HFFc6 (cell line): ENCODE measurements at regions not wholly inside any gene's neighbourhood (a gene's known extent, or its start where the extent isn't known, plus 50 kb on each side); places are given as distances from the start of the nearest gene placed in this dataset.

Experiments
- DNase-seq: peaks from one replicate; pipeline ENCODE4 v3.0.0-alpha.2; 2018
- H3K27ac Mint-ChIP-seq: 2 replicates; pipeline ENCODE4 v1.8.0; 2020; ENCODE audit warnings: mild to moderate bottlenecking, mixed read lengths
- H3K27me3 Mint-ChIP-seq: 2 replicates; pipeline ENCODE4 v1.8.0; 2021; ENCODE audit warnings: mild to moderate bottlenecking, moderate library complexity, mixed read lengths; ENCODE audit not compliant: insufficient read depth
- H3K36me3 Mint-ChIP-seq: 2 replicates; pipeline ENCODE4 v1.8.0; 2021; ENCODE audit warnings: low read depth, mixed read lengths
- H3K4me1 Mint-ChIP-seq: 2 replicates; pipeline ENCODE4 v1.8.0; 2020; ENCODE audit warnings: low read depth, mixed read lengths
- H3K4me3 Mint-ChIP-seq: 2 replicates; pipeline ENCODE4 v1.8.0; 2020; ENCODE audit warnings: mild to moderate bottlenecking, moderate library complexity, mixed read lengths
- H3K9me3 Mint-ChIP-seq: 2 replicates; pipeline ENCODE4 v1.8.0; 2020; ENCODE audit warnings: mild to moderate bottlenecking, mixed read lengths
- CTCF ChIP-seq: fragments of 200-600 bp; sonication (generic); IDR thresholded peaks from 2 replicates; pipeline ENCODE4 v1.5.0; 2021; ENCODE audit warnings: antibody characterized with exemption, mild to moderate bottlenecking

- H3K36me3 Mint-ChIP-seq = peaks cover 4% of the 10 kb centered on the region; the same call in 1 of the 2 replicates
- no peak for TF ChIP-seq CTCF
- peaks cover 7% of the 10 kb centered on the region; the same call in 1 of the 2 replicates for H3K9me3 Mint-ChIP-seq
- H3K27me3 Mint-ChIP-seq = peaks cover 1% of the 10 kb centered on the region; the same call in 1 of the 2 replicates
- no peak for DNase-seq
- H3K27ac Mint-ChIP-seq = no peak overlapping the region
- H3K4me1 Mint-ChIP-seq = peaks cover 9% of the 10 kb centered on the region; the same call in 1 of the 2 replicates
- no peak overlapping the region for H3K4me3 Mint-ChIP-seq
These were observed 210.7 kb downstream of the EFCAB11 start for GRCh38 chr14:89743828-89744227.

- no peak overlapping the region for H3K4me3 Mint-ChIP-seq
- H3K27me3 Mint-ChIP-seq = no peaks in the 10 kb centered on the region
- DNase-seq = no peak
- H3K4me1 Mint-ChIP-seq = no peaks in the 10 kb centered on the region
- peaks cover 4% of the 10 kb centered on the region; the same call in 1 of the 2 replicates for H3K36me3 Mint-ChIP-seq
- TF ChIP-seq CTCF = no peak
- H3K9me3 Mint-ChIP-seq = peaks cover 7% of the 10 kb centered on the region; the same call in 1 of the 2 replicates
- H3K27ac Mint-ChIP-seq = no peak overlapping the region
These were observed 214.3 kb downstream of the EFCAB11 start for GRCh38 chr14:89740241-89740640.

DNA sequence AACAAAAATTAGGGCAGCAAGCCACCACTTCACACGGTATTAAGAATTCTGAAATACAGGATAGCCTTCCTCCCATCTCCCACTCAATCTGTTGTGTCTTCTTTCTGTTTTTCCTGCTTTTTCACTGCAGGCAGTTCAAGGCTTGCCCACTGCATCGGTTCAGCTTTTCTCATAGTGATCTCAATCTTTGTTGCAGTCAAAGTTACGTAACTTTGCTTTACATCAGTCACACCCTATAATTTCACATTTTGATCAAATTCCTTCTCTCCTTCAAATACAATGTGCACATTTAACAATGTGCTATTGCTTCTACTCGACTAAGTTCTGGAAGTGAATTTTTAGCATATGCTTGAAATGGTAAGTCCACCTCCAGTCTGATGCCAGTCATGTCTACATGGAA, 217.6 kb downstream of the EFCAB11 start:
- H3K4me3 Mint-ChIP-seq = no peak overlapping the region
- H3K9me3 Mint-ChIP-seq = peaks cover 3% of the 10 kb centered on the region; the same call in 1 of the 2 replicates
- DNase-seq = no peak
- H3K27ac Mint-ChIP-seq = no peak overlapping the region
- no peaks in the 10 kb centered on the region for H3K4me1 Mint-ChIP-seq
- no peaks in the 10 kb centered on the region for H3K27me3 Mint-ChIP-seq
- H3K36me3 Mint-ChIP-seq = peaks cover under 1% of the 10 kb centered on the region; the same call in 1 of the 2 replicates
- no peak for TF ChIP-seq CTCF

- H3K4me1 Mint-ChIP-seq = no peaks in the 10 kb centered on the region
- no peak overlapping the region for H3K27ac Mint-ChIP-seq
- no peak overlapping the region for H3K4me3 Mint-ChIP-seq
- H3K9me3 Mint-ChIP-seq = no peaks in the 10 kb centered on the region
- H3K27me3 Mint-ChIP-seq = peaks cover 4% of the 10 kb centered on the region; the same call in 1 of the 2 replicates
- no peaks in the 10 kb centered on the region for H3K36me3 Mint-ChIP-seq
- no peak for TF ChIP-seq CTCF
- DNase-seq = no peak
These were observed 223.1 kb downstream of the EFCAB11 start for GRCh38 chr14:89731396-89731933.

- Mint-ChIP-seq H3K27me3 (peaks cover 4% of the 10 kb centered on the region; the same call in 1 of the 2 replicates), H3K9me3 (no peaks in the 10 kb centered on the region), H3K4me1 (no peaks in the 10 kb centered on the region), H3K4me3 (no peak overlapping the region), H3K27ac (no peak overlapping the region), H3K36me3 (no peaks in the 10 kb centered on the region)
- DNase-seq = no peak
- TF ChIP-seq CTCF = no peak
These were observed 223.8 kb downstream of the EFCAB11 start for GRCh38 chr14:89730687-89731086.
